ENCODE measurements at regions not wholly inside any gene's neighbourhood (a gene's known extent, or its start where the extent isn't known, plus 50 kb on each side); places are given as distances from the start of the nearest gene placed in this dataset.

DNA sequence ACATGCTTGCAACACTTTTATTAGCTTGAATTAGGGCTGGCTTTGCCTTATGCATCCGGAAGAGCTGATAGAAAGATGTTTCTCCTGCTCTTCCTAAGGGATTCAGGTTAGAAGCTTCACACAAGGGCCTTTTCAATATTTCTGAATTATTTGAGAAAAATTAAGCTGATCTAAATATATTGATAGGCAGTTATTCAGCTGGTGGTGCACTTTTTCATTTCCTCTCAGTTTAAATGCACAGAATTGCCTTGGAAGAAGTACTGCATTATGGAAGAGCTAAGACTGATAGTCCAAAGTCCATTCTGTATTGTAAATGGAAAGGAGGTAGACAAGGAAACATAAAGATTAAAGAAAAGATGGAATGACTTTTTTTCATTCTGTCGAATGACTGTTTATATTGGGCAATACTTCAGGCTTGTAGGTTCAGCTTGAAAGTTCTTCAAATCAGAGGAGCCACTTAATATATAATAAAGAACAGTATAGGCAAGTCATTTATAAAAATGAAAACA lies 398.4 kb upstream of the B3GALT2 start:
- WGBS, 3 donors, result 9 to 48% (median 33%) methylated on average over 2 of the region's 2 CpGs
- FAIRE-seq, result no peak

DNA sequence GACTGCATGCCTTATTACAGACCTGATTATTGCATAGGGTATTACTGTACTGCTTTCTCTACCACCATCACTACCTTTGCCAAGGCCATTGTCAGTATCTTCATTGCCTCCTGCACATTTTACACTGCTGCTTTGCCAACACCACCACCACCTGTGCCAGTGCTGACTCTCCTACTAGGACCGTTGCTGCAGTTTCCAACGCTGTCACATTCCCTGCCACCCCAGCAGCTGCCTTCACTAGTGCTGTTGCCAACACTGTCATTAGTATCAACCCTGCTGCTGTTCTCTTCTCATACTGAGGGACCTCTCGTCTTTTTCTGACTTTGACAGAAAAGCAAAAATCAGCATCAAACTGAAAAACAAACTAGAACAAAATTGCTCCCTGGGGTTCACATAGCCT lies 394.9 kb upstream of the B3GALT2 start:
- no peak overlapping the region for H3K27ac ChIP-seq (ENCODE audit: low read depth in 1 of 3, low read length in 2 of 3)
- H3K4me3 ChIP-seq (ENCODE audit: low read depth in 1 of 3, low read length in 3 of 3), result no peak overlapping the region
- no peak for FAIRE-seq
- H3K27me3 ChIP-seq (ENCODE audit: control insufficient read depth in 3 of 3, insufficient read depth in 3 of 3, low read length in 3 of 3), result no peaks in the 10 kb centered on the region
- H3K9me3 ChIP-seq (ENCODE audit: control insufficient read depth in 2 of 2, insufficient read depth in 1 of 2, low read depth in 1 of 2, low read length in 1 of 2), result no peaks in the 10 kb centered on the region
- WGBS, 3 donors, result 91 to 96% (median 93%) methylated on average over 3 of the region's 3 CpGs
- DNase-seq, result no peak
- H3K4me1 ChIP-seq (ENCODE audit: control insufficient read depth in 3 of 3, insufficient read depth in 2 of 3, low read depth in 1 of 3, low read length in 2 of 3), result peaks cover 0 to 11% (median 0%) of the 10 kb centered on the region in 3 donors
- no peaks in the 10 kb centered on the region for H3K36me3 ChIP-seq (ENCODE audit: control insufficient read depth in 3 of 3, insufficient read depth in 2 of 3, low read depth in 1 of 3, low read length in 3 of 3)

More for the DNA sequence above, 398.4 kb upstream of the B3GALT2 start:
- H3K4me3 ChIP-seq (ENCODE audit: low read depth in 1 of 3, low read length in 3 of 3), result no peak overlapping the region
- H3K27ac ChIP-seq (ENCODE audit: low read depth in 1 of 3, low read length in 2 of 3), result peak overlapping the region in 1 of 3 donors; percentile 55
- peak; percentile 55 to 76 for DNase-seq
- H3K9me3 ChIP-seq (ENCODE audit: control insufficient read depth in 2 of 2, insufficient read depth in 1 of 2, low read depth in 1 of 2, low read length in 1 of 2), result no peaks in the 10 kb centered on the region
- no peaks in the 10 kb centered on the region for H3K27me3 ChIP-seq (ENCODE audit: control insufficient read depth in 3 of 3, insufficient read depth in 3 of 3, low read length in 3 of 3)
- H3K36me3 ChIP-seq (ENCODE audit: control insufficient read depth in 3 of 3, insufficient read depth in 2 of 3, low read depth in 1 of 3, low read length in 3 of 3), result no peaks in the 10 kb centered on the region
- peaks cover 0 to 20% (median 0%) of the 10 kb centered on the region in 3 donors for H3K4me1 ChIP-seq (ENCODE audit: control insufficient read depth in 3 of 3, insufficient read depth in 2 of 3, low read depth in 1 of 3, low read length in 2 of 3)

DNA sequence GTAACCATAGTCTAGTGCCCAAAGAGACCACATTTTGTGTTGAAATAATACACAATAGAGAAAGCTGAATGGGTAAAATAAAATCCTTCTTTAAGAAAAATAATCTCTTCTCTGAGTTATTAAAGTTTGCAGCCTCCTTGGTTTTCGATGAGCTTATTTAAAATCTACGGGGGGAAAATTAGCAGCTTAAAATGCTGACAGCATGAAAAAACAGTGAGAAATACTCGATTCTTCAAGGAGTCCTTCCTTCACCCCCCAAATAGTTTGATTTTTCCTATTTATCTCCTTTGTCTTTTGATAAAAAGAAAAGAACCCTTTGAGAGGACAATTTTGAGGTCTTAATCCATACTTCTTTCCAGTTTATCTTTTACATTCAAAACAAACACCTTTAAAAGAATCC lies 394.0 kb upstream of the B3GALT2 start:
- FAIRE-seq, result no peak
- no peaks in the 10 kb centered on the region for H3K27me3 ChIP-seq (ENCODE audit: control insufficient read depth in 3 of 3, insufficient read depth in 3 of 3, low read length in 3 of 3)
- WGBS, 3 donors, result 92 to 95% (median 94%) methylated on average over 3 of the region's 3 CpGs

DNA sequence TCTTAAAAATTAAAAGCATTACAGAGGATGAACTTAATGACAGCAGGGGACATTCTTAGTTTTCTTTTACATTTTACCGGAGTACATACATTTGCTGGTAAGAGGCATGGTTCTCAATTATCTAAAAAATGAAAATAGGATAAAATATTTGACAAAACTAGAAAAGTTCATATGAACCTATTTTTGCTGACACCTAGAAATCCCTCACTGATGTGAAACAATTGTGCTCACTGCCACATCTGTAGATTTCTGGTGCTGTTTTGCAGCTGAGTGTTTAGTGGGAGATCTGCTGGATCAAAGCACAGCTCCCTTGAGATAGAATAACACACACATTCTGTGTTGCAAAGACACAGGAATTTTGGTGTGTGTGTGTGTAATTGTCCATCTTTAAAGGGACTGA lies 392.9 kb upstream of the B3GALT2 start:
- Histone ChIP-seq H3K27ac (ENCODE audit: low read depth in 1 of 3, low read length in 2 of 3) (no peak overlapping the region), H3K36me3 (ENCODE audit: control insufficient read depth in 3 of 3, insufficient read depth in 2 of 3, low read depth in 1 of 3, low read length in 3 of 3) (no peaks in the 10 kb centered on the region), H3K27me3 (ENCODE audit: control insufficient read depth in 3 of 3, insufficient read depth in 3 of 3, low read length in 3 of 3) (no peaks in the 10 kb centered on the region), H3K4me1 (ENCODE audit: control insufficient read depth in 3 of 3, insufficient read depth in 2 of 3, low read depth in 1 of 3, low read length in 2 of 3) (peaks cover 0 to 6% (median 0%) of the 10 kb centered on the region in 3 donors), H3K4me3 (ENCODE audit: low read depth in 1 of 3, low read length in 3 of 3) (no peak overlapping the region), H3K9me3 (ENCODE audit: control insufficient read depth in 2 of 2, insufficient read depth in 1 of 2, low read depth in 1 of 2, low read length in 1 of 2) (no peaks in the 10 kb centered on the region)
- DNase-seq, result no peak
- FAIRE-seq, result no peak
- 97 to 100% (median 98%) methylated on average over 1 of the region's 1 CpG for WGBS, 3 donors

More for the DNA sequence above, 394.0 kb upstream of the B3GALT2 start:
- no peak overlapping the region for H3K27ac ChIP-seq (ENCODE audit: low read depth in 1 of 3, low read length in 2 of 3)
- no peak for DNase-seq
- no peaks in the 10 kb centered on the region for H3K36me3 ChIP-seq (ENCODE audit: control insufficient read depth in 3 of 3, insufficient read depth in 2 of 3, low read depth in 1 of 3, low read length in 3 of 3)
- H3K4me3 ChIP-seq (ENCODE audit: low read depth in 1 of 3, low read length in 3 of 3), result no peak overlapping the region
- no peaks in the 10 kb centered on the region for H3K9me3 ChIP-seq (ENCODE audit: control insufficient read depth in 2 of 2, insufficient read depth in 1 of 2, low read depth in 1 of 2, low read length in 1 of 2)
- H3K4me1 ChIP-seq (ENCODE audit: control insufficient read depth in 3 of 3, insufficient read depth in 2 of 3, low read depth in 1 of 3, low read length in 2 of 3), result peaks cover 0 to 11% (median 0%) of the 10 kb centered on the region in 3 donors

DNA sequence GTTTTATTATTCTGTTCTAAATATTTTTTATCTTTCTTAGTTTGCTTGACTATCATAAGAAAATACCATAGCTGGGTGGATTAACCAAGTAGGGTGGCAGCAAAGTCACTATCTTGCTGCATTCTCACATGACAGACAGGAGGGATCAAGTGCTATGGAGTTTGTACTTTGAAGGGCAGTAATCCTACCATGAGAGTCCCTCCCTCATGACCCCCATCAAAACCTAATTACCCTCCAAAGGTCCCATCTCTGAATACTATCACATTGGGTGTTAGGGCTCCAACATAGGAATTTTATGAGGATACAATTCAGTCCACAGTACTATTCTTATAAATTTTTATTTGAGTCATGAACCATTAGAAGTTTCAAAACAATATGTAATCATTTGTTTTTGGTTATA lies 388.5 kb upstream of the B3GALT2 start:
- Histone ChIP-seq H3K9me3 (ENCODE audit: control insufficient read depth in 2 of 2, insufficient read depth in 1 of 2, low read depth in 1 of 2, low read length in 1 of 2) (peaks cover 0 to 3% of the 10 kb centered on the region in 2 donors), H3K36me3 (ENCODE audit: control insufficient read depth in 3 of 3, insufficient read depth in 2 of 3, low read depth in 1 of 3, low read length in 3 of 3) (no peaks in the 10 kb centered on the region), H3K4me3 (ENCODE audit: low read depth in 1 of 3, low read length in 3 of 3) (no peak overlapping the region), H3K27me3 (ENCODE audit: control insufficient read depth in 3 of 3, insufficient read depth in 3 of 3, low read length in 3 of 3) (no peaks in the 10 kb centered on the region), H3K27ac (ENCODE audit: low read depth in 1 of 3, low read length in 2 of 3) (no peak overlapping the region), H3K4me1 (ENCODE audit: control insufficient read depth in 3 of 3, insufficient read depth in 2 of 3, low read depth in 1 of 3, low read length in 2 of 3) (no peaks in the 10 kb centered on the region)
- FAIRE-seq (no peak), DNase-seq (peak in 1 of 2 donors; percentile 41)

DNA sequence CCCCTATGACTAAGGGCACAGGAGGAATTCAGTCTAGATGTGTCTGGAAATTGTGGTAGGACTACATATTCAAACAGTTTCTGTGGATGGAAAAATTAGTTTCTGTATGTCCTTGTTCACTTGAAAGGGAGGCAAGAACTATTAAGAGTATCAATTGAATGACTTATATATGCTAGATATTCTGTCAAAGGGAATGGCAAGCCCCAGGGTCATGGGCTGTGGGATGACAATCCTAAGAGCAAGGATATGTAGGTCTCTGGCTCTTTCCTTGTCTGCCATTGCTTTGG lies 383.5 kb upstream of the B3GALT2 start:
- H3K36me3 ChIP-seq (ENCODE audit: control insufficient read depth in 3 of 3, insufficient read depth in 2 of 3, low read depth in 1 of 3, low read length in 3 of 3), result no peaks in the 10 kb centered on the region
- no peak overlapping the region for H3K27ac ChIP-seq (ENCODE audit: low read depth in 1 of 3, low read length in 2 of 3)
- peaks cover 0 to 6% (median 0%) of the 10 kb centered on the region in 3 donors for H3K4me1 ChIP-seq (ENCODE audit: control insufficient read depth in 3 of 3, insufficient read depth in 2 of 3, low read depth in 1 of 3, low read length in 2 of 3)
- peaks cover 0 to 3% of the 10 kb centered on the region in 2 donors for H3K9me3 ChIP-seq (ENCODE audit: control insufficient read depth in 2 of 2, insufficient read depth in 1 of 2, low read depth in 1 of 2, low read length in 1 of 2)
- no peak for FAIRE-seq
- no peak overlapping the region for H3K4me3 ChIP-seq (ENCODE audit: low read depth in 1 of 3, low read length in 3 of 3)
- H3K27me3 ChIP-seq (ENCODE audit: control insufficient read depth in 3 of 3, insufficient read depth in 3 of 3, low read length in 3 of 3), result no peaks in the 10 kb centered on the region
- no peak for DNase-seq

DNA sequence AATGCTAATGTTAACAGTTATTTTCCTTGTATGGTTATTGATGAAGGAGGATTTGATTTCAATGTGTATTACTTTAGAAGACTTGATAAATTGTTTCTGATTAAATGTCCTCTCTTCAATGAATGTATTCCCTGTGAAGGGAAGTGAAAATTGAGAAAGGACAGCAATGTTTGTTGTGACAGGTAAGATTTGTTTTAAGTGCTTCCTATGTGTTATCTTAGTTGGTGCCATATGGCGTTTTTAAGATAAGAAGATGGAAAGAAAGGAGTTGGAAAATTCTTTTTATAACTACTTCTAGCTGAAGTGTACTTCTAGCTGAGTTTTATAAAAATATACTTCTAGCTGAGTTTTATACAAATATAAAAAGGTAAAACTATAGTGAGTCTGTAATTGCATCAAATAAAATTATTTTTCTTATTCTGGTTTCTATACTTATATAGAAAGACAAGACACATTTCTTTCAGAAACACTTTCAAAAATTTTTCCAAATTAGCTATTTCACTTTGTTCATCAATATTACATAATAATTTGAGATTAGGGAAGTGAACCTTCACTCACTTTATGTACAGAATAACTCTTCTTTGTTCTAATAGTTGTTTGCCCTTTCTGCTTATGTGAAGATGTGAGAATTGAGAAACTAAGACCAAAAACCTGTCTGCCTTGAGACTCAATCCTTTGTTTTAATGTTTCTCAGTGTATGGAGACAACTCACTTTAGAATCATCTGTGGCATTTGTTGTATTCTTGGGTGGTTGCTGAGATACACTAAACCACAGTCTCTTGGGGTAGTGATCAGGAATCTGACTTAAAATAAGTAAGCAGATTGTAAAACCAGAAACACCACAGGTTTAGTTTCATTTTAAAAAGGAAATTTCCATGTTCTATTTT lies 382.9 kb upstream of the B3GALT2 start:
- no peak overlapping the region for H3K4me3 ChIP-seq (ENCODE audit: low read depth in 1 of 3, low read length in 3 of 3)
- no peaks in the 10 kb centered on the region for H3K27me3 ChIP-seq (ENCODE audit: control insufficient read depth in 3 of 3, insufficient read depth in 3 of 3, low read length in 3 of 3)
- H3K4me1 ChIP-seq (ENCODE audit: control insufficient read depth in 3 of 3, insufficient read depth in 2 of 3, low read depth in 1 of 3, low read length in 2 of 3), result peaks cover 0 to 6% (median 0%) of the 10 kb centered on the region in 3 donors
- peak overlapping the region in 1 of 3 donors; percentile 11 for H3K27ac ChIP-seq (ENCODE audit: low read depth in 1 of 3, low read length in 2 of 3)
- H3K9me3 ChIP-seq (ENCODE audit: control insufficient read depth in 2 of 2, insufficient read depth in 1 of 2, low read depth in 1 of 2, low read length in 1 of 2), result peaks cover 0 to 3% of the 10 kb centered on the region in 2 donors
- WGBS, 3 donors, result 14 to 30% (median 21%) methylated on average over 1 of the region's 1 CpG
- H3K36me3 ChIP-seq (ENCODE audit: control insufficient read depth in 3 of 3, insufficient read depth in 2 of 3, low read depth in 1 of 3, low read length in 3 of 3), result no peaks in the 10 kb centered on the region
- no peak for FAIRE-seq
- peak in 1 of 2 donors; percentile 48 for DNase-seq

DNA sequence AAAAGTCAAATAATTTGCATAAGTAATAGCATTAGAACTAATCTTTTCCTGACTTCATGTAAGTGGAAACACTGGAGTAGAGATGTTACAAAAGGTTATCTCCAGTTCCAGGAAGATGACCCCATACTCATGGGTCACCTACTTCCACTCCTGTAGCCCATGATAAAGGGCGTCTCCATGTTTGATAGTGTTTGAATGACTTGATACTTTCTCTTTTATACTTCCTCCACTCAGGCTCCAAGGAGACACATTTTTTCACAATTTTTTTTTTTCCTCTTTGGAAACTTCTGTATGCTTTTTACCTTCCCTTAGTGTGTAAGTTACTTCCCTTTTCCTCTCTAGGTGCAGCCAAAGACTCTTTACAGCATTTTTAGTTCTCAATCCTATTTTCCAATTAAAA lies 382.1 kb upstream of the B3GALT2 start:
- H3K27me3 ChIP-seq (ENCODE audit: control insufficient read depth in 3 of 3, insufficient read depth in 3 of 3, low read length in 3 of 3), result no peaks in the 10 kb centered on the region
- DNase-seq, result no peak
- WGBS, 3 donors, result 25 to 45% (median 40%) methylated on average over 1 of the region's 1 CpG
- H3K36me3 ChIP-seq (ENCODE audit: control insufficient read depth in 3 of 3, insufficient read depth in 2 of 3, low read depth in 1 of 3, low read length in 3 of 3), result no peaks in the 10 kb centered on the region
- peaks cover 0 to 3% of the 10 kb centered on the region in 2 donors for H3K9me3 ChIP-seq (ENCODE audit: control insufficient read depth in 2 of 2, insufficient read depth in 1 of 2, low read depth in 1 of 2, low read length in 1 of 2)
- H3K4me1 ChIP-seq (ENCODE audit: control insufficient read depth in 3 of 3, insufficient read depth in 2 of 3, low read depth in 1 of 3, low read length in 2 of 3), result peaks cover 0 to 6% (median 0%) of the 10 kb centered on the region in 3 donors
- FAIRE-seq, result no peak
- no peak overlapping the region for H3K4me3 ChIP-seq (ENCODE audit: low read depth in 1 of 3, low read length in 3 of 3)
- H3K27ac ChIP-seq (ENCODE audit: low read depth in 1 of 3, low read length in 2 of 3), result no peak overlapping the region
